ENCODE measurements at regions not wholly inside any gene's neighbourhood (a gene's known extent, or its start where the extent isn't known, plus 50 kb on each side); places are given as distances from the start of the nearest gene placed in this dataset.
"Not testable (repeated sequence)": the region's sequence is repeated elsewhere in the genome, so short reads cannot be mapped to it uniquely, and the experiment has no call there.

- DNase-seq (ENCODE audit: extremely low read depth, low read depth): no peak
- no peak for TF ChIP-seq CTCF (IDR thresholded peaks at IDR 0.05; ENCODE audit: low read depth, low read length)
Observed at GRCh38 chr21:38903690-38904139, 98.0 kb downstream of the ETS2 start.

GRCh38 chr21:38902608-38903445 lies 97.1 kb downstream of the ETS2 start:
- no peak for TF ChIP-seq CTCF (IDR thresholded peaks at IDR 0.05; ENCODE audit: low read depth, low read length)
- no peak for DNase-seq (ENCODE audit: extremely low read depth, low read depth)

- no peak for DNase-seq (ENCODE audit: extremely low read depth, low read depth)
- TF ChIP-seq CTCF (IDR thresholded peaks at IDR 0.05; ENCODE audit: low read depth, low read length): no peak
Observed at GRCh38 chr21:38900499-38900898, 94.8 kb downstream of the ETS2 start.

GRCh38 chr21:38899985-38900384 lies 94.3 kb downstream of the ETS2 start:
- not testable (repeated sequence) for DNase-seq (ENCODE audit: extremely low read depth, low read depth)

- TF ChIP-seq CTCF (IDR thresholded peaks at IDR 0.05; ENCODE audit: low read depth, low read length): no peak
- DNase-seq (ENCODE audit: extremely low read depth, low read depth): no peak
Observed at GRCh38 chr21:38899277-38899947, 93.7 kb downstream of the ETS2 start.

GRCh38 chr21:38898422-38899096 lies 92.8 kb downstream of the ETS2 start:
- no peak for TF ChIP-seq CTCF (IDR thresholded peaks at IDR 0.05; ENCODE audit: low read depth, low read length)
- no peak for DNase-seq (ENCODE audit: extremely low read depth, low read depth)

- no peak for DNase-seq (ENCODE audit: extremely low read depth, low read depth)
- TF ChIP-seq CTCF (IDR thresholded peaks at IDR 0.05; ENCODE audit: low read depth, low read length): no peak
Observed at GRCh38 chr21:38897532-38898421, 92.0 kb downstream of the ETS2 start.

Data from AG09319 (cell line).